OCI-LY1 (cell line): ENCODE measurements at regions not wholly inside any gene's neighbourhood (a gene's known extent, or its start where the extent isn't known, plus 50 kb on each side); places are given as distances from the start of the nearest gene placed in this dataset.

Source experiments
- H2AFZ ChIP-seq: fragments of 200-600 bp; sonication (generic), shearing (Covaris generic); 2 replicates; pipeline ENCODE4 v1.6.0; 2014; ENCODE audit warnings: antibody characterized with exemption, mild to moderate bottlenecking, low read length
- H3F3A ChIP-seq: fragments of 200-600 bp; sonication (generic), shearing (Covaris generic); 2 replicates; pipeline ENCODE4 v1.6.0; 2014; ENCODE audit warnings: mild to moderate bottlenecking, antibody characterized with exemption, low read length, moderate library complexity; ENCODE audit not compliant: insufficient read depth
- H3K27ac ChIP-seq: fragments of 200-600 bp; sonication (generic); 2 replicates; pipeline ENCODE4 v1.5.1; 2014; ENCODE audit warnings: low read length, mixed run types, mild to moderate bottlenecking, low read depth; ENCODE audit not compliant: poor library complexity, severe bottlenecking
- H3K27me3 ChIP-seq: fragments of 200-600 bp; sonication (generic); 2 replicates; pipeline ENCODE4 v1.6.0; 2014; ENCODE audit warnings: antibody characterized with exemption, mild to moderate bottlenecking, low read length, moderate library complexity; ENCODE audit not compliant: insufficient read depth
- H3K36me3 ChIP-seq: fragments of 200-600 bp; sonication (generic); 2 replicates; pipeline ENCODE4 v1.6.1; 2014; ENCODE audit warnings: mild to moderate bottlenecking, antibody characterized with exemption, low read length, moderate library complexity, mixed read lengths; ENCODE audit not compliant: insufficient read depth
- H3K4me1 ChIP-seq: fragments of 200-600 bp; sonication (generic); 2 replicates; pipeline ENCODE4 v1.5.1; 2014; ENCODE audit warnings: mild to moderate bottlenecking, low read length, moderate library complexity; ENCODE audit not compliant: insufficient read depth, severe bottlenecking
- H3K4me2 ChIP-seq: fragments of 200-600 bp; sonication (generic), shearing (Covaris generic); 2 replicates; pipeline ENCODE4 v1.6.1; 2014; ENCODE audit warnings: low read length
- H3K4me3 ChIP-seq: fragments of 200-600 bp; sonication (generic); 2 replicates; pipeline ENCODE4 v1.5.1; 2014; ENCODE audit warnings: low read length, low read depth, mild to moderate bottlenecking, mixed read lengths; ENCODE audit not compliant: poor library complexity, severe bottlenecking
- H3K79me2 ChIP-seq: fragments of 200-600 bp; shearing (Covaris generic); 2 replicates; pipeline ENCODE4 v1.6.1; 2016; ENCODE audit warnings: mixed run types, low read length, mixed read lengths; ENCODE audit not compliant: insufficient read depth
- H3K9ac ChIP-seq: fragments of 200-600 bp; sonication (generic), shearing (Covaris generic); 2 replicates; pipeline ENCODE4 v1.6.1; 2014; ENCODE audit warnings: mild to moderate bottlenecking, low read length, mixed read lengths
- H3K9me2 ChIP-seq: fragments of 200-600 bp; sonication (generic), shearing (Covaris generic); 2 replicates; pipeline ENCODE4 v1.6.1; 2014; ENCODE audit warnings: low read depth, mild to moderate bottlenecking, low read length, mixed read lengths
- H3K9me3 ChIP-seq: fragments of 200-600 bp; shearing (Covaris generic); 2 replicates; pipeline ENCODE4 v1.6.1; 2014; ENCODE audit warnings: low read length, mixed read lengths
- H4K20me1 ChIP-seq: fragments of 200-600 bp; sonication (generic), shearing (Covaris generic); 2 replicates; pipeline ENCODE4 v1.6.0; 2016; ENCODE audit warnings: mild to moderate bottlenecking, low read length; ENCODE audit not compliant: insufficient read depth
- CTCF ChIP-seq: fragments of 200-600 bp; sonication (generic), shearing (Covaris generic); IDR thresholded peaks from 2 replicates; pipeline ENCODE4 v1.5.1; 2017; ENCODE audit warnings: mild to moderate bottlenecking, antibody characterized with exemption, low read length, moderate library complexity, mixed read lengths
- EZH2 ChIP-seq: fragments of 200-600 bp; sonication (generic), shearing (Covaris generic); IDR thresholded peaks from 2 replicates; pipeline ENCODE4 v1.8.0; 2017; ENCODE audit warnings: borderline replicate concordance, mixed run types, mild to moderate bottlenecking, antibody characterized with exemption, low read length, moderate library complexity, mixed read lengths

- no peak overlapping the region for H3K27ac ChIP-seq
- H3K9me3 ChIP-seq = no peaks in the 10 kb centered on the region
- no peaks in the 10 kb centered on the region for H3F3A ChIP-seq
- H3K27me3 ChIP-seq = no peaks in the 10 kb centered on the region
- no peaks in the 10 kb centered on the region for H4K20me1 ChIP-seq
- H3K4me3 ChIP-seq = no peak overlapping the region
- no peaks in the 10 kb centered on the region for H3K36me3 ChIP-seq
- H3K4me1 ChIP-seq = no peaks in the 10 kb centered on the region
- H3K79me2 ChIP-seq = no peaks in the 10 kb centered on the region
- TF ChIP-seq CTCF (no peak), EZH2 (no peak)
- no peak overlapping the region for H2AFZ ChIP-seq
- no peaks in the 10 kb centered on the region for H3K9me2 ChIP-seq
- H3K4me2 ChIP-seq = no peak overlapping the region
- no peak overlapping the region for H3K9ac ChIP-seq
Measured at GRCh38 chr20:48209102-48209501, 423.8 kb upstream of the SULF2 start.

GRCh38 chr20:48208176-48208575 lies 422.9 kb upstream of the SULF2 start:
- Histone ChIP-seq H3K27me3 (no peaks in the 10 kb centered on the region), H3K4me3 (no peak overlapping the region), H3K27ac (no peak overlapping the region), H4K20me1 (no peaks in the 10 kb centered on the region), H2AFZ (no peak overlapping the region), H3K4me1 (no peaks in the 10 kb centered on the region), H3K36me3 (no peaks in the 10 kb centered on the region), H3F3A (no peaks in the 10 kb centered on the region), H3K9ac (no peak overlapping the region), H3K9me3 (no peaks in the 10 kb centered on the region), H3K4me2 (no peak overlapping the region), H3K79me2 (no peaks in the 10 kb centered on the region), H3K9me2 (no peaks in the 10 kb centered on the region)
- no peak for TF ChIP-seq CTCF
- TF ChIP-seq EZH2 = no peak

- H3K4me2 ChIP-seq = no peak overlapping the region
- H3K9me2 ChIP-seq = no peaks in the 10 kb centered on the region
- no peaks in the 10 kb centered on the region for H3K4me1 ChIP-seq
- no peaks in the 10 kb centered on the region for H3K9me3 ChIP-seq
- H3K27ac ChIP-seq = no peak overlapping the region
- no peaks in the 10 kb centered on the region for H3K79me2 ChIP-seq
- TF ChIP-seq EZH2 = no peak
- TF ChIP-seq CTCF = no peak
- H3K9ac ChIP-seq = no peak overlapping the region
- no peak overlapping the region for H3K4me3 ChIP-seq
- no peak overlapping the region for H2AFZ ChIP-seq
- no peaks in the 10 kb centered on the region for H3K36me3 ChIP-seq
- H4K20me1 ChIP-seq = no peaks in the 10 kb centered on the region
- H3K27me3 ChIP-seq = no peaks in the 10 kb centered on the region
- H3F3A ChIP-seq = no peaks in the 10 kb centered on the region
Measured at GRCh38 chr20:48207505-48207904, 422.2 kb upstream of the SULF2 start.
